K562 (cell line): ENCODE measurements at regions not wholly inside any gene's neighbourhood (a gene's known extent, or its start where the extent isn't known, plus 50 kb on each side); places are given as distances from the start of the nearest gene placed in this dataset.

Experiments
- ATAC-seq: fragments of 200-7000 bp; cut with Tn5 transposase; 3 replicates; pipeline ENCODE4 v1.9.1; 2020; ENCODE audit warnings: moderate library complexity
- BruUV-seq: library from RNA; stranded (reverse); fragments of 400-500 nt; replicated peaks from 2 replicates; lab custom pipeline; 2021; lab: Mats Ljungman, UMichigan
- CTCF ChIA-PET: fragments of 300-600 bp; formaldehyde crosslinking; extraction: SDS; loops from one replicate; lab custom pipeline; 2021; ENCODE audit warnings: low intra/inter-chr PET ratio; lab: Yijun Ruan, JAX
- POLR2A ChIA-PET: fragments of 300-600, 350-650 bp; sonication (Branson Sonifier 250); formaldehyde crosslinking; extraction: SDS; loops from one replicate; lab custom pipeline; 2021; ENCODE audit warnings: antibody characterized with exemption, inconsistent platforms; lab: Yijun Ruan, JAX
- DNase-seq, 4 experiments: peaks; one replicate each; pipeline versions ENCODE4 v3.0.0 to v3.0.0-alpha.2; 2011 to 2018; ENCODE audit warnings: low spot score in 3 of 4, mixed read lengths in 3 of 4; ENCODE audit errors: extremely low read depth in 1 of 4
- FAIRE-seq: peaks from 2 replicates; lab custom pipeline; 2011; peaks lifted over from hg19 to GRCh38; lab: Jason Lieb, UNC
- H2AFZ ChIP-seq: 2 replicates; pipeline ENCODE4 v1.6.0; 2011; ENCODE audit warnings: low read depth, low read length, control low read depth, inconsistent platforms
- H3K27ac ChIP-seq: fragments of 200-600 bp; 3 replicates; pipeline ENCODE4 v1.8.0; 2011; ENCODE audit warnings: low read depth, mild to moderate bottlenecking, control low read depth, inconsistent platforms, low read length, moderate library complexity, mixed read lengths; ENCODE audit errors: extremely low read depth
- H3K27me3 ChIP-seq, 2 experiments: fragments of 300-600 bp in 1 of 2; 2 replicates in 1 of 2; 3 replicates in 1 of 2; pipeline versions ENCODE4 v1.6.0 to v1.8.0; 2011; ENCODE audit warnings: inconsistent platforms in 2 of 2, low read length in 2 of 2, mild to moderate bottlenecking in 1 of 2, mixed read lengths in 1 of 2, moderate library complexity in 1 of 2; ENCODE audit not compliant: control insufficient read depth in 2 of 2, insufficient read depth in 2 of 2
- H3K36me3 ChIP-seq: fragments of 300-600 bp; 3 replicates; pipeline ENCODE4 v1.8.0; 2011; ENCODE audit warnings: mild to moderate bottlenecking, low read length, inconsistent platforms; ENCODE audit not compliant: control insufficient read depth, insufficient read depth
- H3K4me1 ChIP-seq, 2 experiments: fragments of 200-600 bp in 1 of 2; replicated peaks in 1 of 2; 2 replicates in 1 of 2; 3 replicates in 1 of 2; pipeline versions ENCODE4 v1.5.1 to v1.8.0; 2011; ENCODE audit warnings: inconsistent platforms in 2 of 2, low read length in 2 of 2, mild to moderate bottlenecking in 1 of 2, mixed read lengths in 1 of 2, moderate library complexity in 1 of 2; ENCODE audit not compliant: control insufficient read depth in 2 of 2, insufficient read depth in 2 of 2
- H3K4me2 ChIP-seq: 2 replicates; pipeline ENCODE4 v1.6.1; 2011; ENCODE audit warnings: low read length, control low read depth, inconsistent platforms, mixed read lengths; ENCODE audit not compliant: insufficient read depth
- H3K4me3 ChIP-seq: fragments of 200-600 bp; sonication (generic), shearing (Covaris generic); 2 replicates; pipeline ENCODE4 v1.5.1; 2016; ENCODE audit warnings: control low read depth, inconsistent platforms
- H3K79me2 ChIP-seq: fragments of 200-600 bp; 3 replicates; pipeline ENCODE4 v1.8.0; 2011; ENCODE audit warnings: low read length, inconsistent platforms; ENCODE audit not compliant: control insufficient read depth, insufficient read depth
- H3K9ac ChIP-seq, 2 experiments: 2 replicates each; pipeline versions ENCODE4 v1.6.0 to v1.6.1; 2011; ENCODE audit warnings: low read depth in 2 of 2, low read length in 2 of 2, control low read depth in 1 of 2, inconsistent platforms in 1 of 2, mild to moderate bottlenecking in 1 of 2, mixed read lengths in 1 of 2; ENCODE audit not compliant: insufficient read depth in 1 of 2
- H3K9me1 ChIP-seq: one replicate; pipeline ENCODE4 v1.6.0; 2011; ENCODE audit warnings: inconsistent platforms, mild to moderate bottlenecking, low read length, moderate library complexity; ENCODE audit not compliant: control insufficient read depth, insufficient read depth
- H3K9me3 ChIP-seq: replicated peaks from 2 replicates; pipeline ENCODE4 v1.5.1; 2011; ENCODE audit warnings: low read depth, low read length, inconsistent platforms; ENCODE audit not compliant: control insufficient read depth, insufficient read depth
- H4K20me1 ChIP-seq: replicated peaks from 2 replicates; pipeline ENCODE4 v1.6.1; 2011; ENCODE audit warnings: low read length, inconsistent platforms, mixed read lengths; ENCODE audit not compliant: control insufficient read depth, insufficient read depth
- BRCA1 ChIP-seq, 2 experiments: fragments of 450-650 bp in 1 of 2; sonication (generic) in 1 of 2; formaldehyde crosslinking in 1 of 2; IDR thresholded peaks; 2 replicates each; pipeline versions ENCODE4 v1.5.0 to v1.6.1; 2017 to 2020; ENCODE audit warnings: mild to moderate bottlenecking in 1 of 2, missing genetic modification reagents in 1 of 2
- HMGN3 ChIP-seq: IDR thresholded peaks from 2 replicates; pipeline ENCODE4 v1.6.1; 2011; ENCODE audit warnings: borderline replicate concordance, low read depth, mild to moderate bottlenecking, mixed read lengths, low read length; ENCODE audit not compliant: insufficient read length; ENCODE audit errors: extremely low read depth
- MIER1 ChIP-seq: fragments of 450-650 bp; IDR thresholded peaks from 2 replicates; pipeline ENCODE4 v1.6.1; 2016; ENCODE audit warnings: antibody characterized with exemption, mild to moderate bottlenecking, low read depth
- SMAD2 ChIP-seq: fragments of 150-350 bp; IDR thresholded peaks from 2 replicates; pipeline ENCODE4 v1.6.1; 2014; ENCODE audit warnings: low read depth, mild to moderate bottlenecking, low read length
- ZBTB5 ChIP-seq: fragments of 450-650 bp; IDR thresholded peaks from 2 replicates; pipeline ENCODE4 v1.6.1; 2017; ENCODE audit warnings: antibody characterized with exemption
- ZFP1 ChIP-seq: fragments of 450-650 bp; formaldehyde crosslinking; IDR thresholded peaks from 2 replicates; pipeline ENCODE4 v1.4.0; 2020; ENCODE audit warnings: mild to moderate bottlenecking, mixed read lengths
- ZNF408 ChIP-seq: fragments of 250-450 bp; sonication (Bioruptor Pico); IDR thresholded peaks from 2 replicates; pipeline ENCODE4 v1.4.0; 2020; ENCODE audit warnings: low read depth, mild to moderate bottlenecking, moderate library complexity
- ZNF76 ChIP-seq: fragments of 250-450 bp; sonication (Bioruptor Pico); IDR thresholded peaks from 2 replicates; pipeline ENCODE4 v1.4.0; 2020; ENCODE audit warnings: mild to moderate bottlenecking, moderate library complexity, borderline replicate concordance
- WGBS: fragments of 100-300 bp; shearing (Covaris generic); methylation state at CpG from one replicate; pipeline ENCODE4 v1.1.6; 2016; ENCODE audit warnings: low coverage, mixed read lengths; ENCODE audit not compliant: insufficient coverage; ENCODE audit errors: missing lambda C conversion rate; 5-methylcytosine and 5-hydroxymethylcytosine counted together
- in situ Hi-C: fragments of 300-500 bp; cut with MboI; formaldehyde crosslinking; loops from 4 replicates; pipeline ENCODE4 v1.15.0; 2018; ENCODE audit warnings: inconsistent platforms, mixed read lengths
- intact Hi-C: fragments of 100-400 bp; cut with micrococcal nuclease; formaldehyde crosslinking; loops from 2 replicates; pipeline ENCODE4 v1.14.2; 2022

GRCh38 chr12:58405363-58405762 lies 464.0 kb downstream of the ATP23 start:
- in situ Hi-C loops (no loop called here), intact Hi-C loops (no loop called here)
- H3K4me2 ChIP-seq, result no peak overlapping the region
- no peak overlapping the region for H2AFZ ChIP-seq
- no peak overlapping the region for H3K4me3 ChIP-seq
- H3K9ac ChIP-seq, result no peak overlapping the region
- FAIRE-seq (no peak), ATAC-seq (no peak), DNase-seq (no peak)
- TF ChIP-seq BRCA1 (IDR thresholded peaks at IDR 0.05) (no peak), BRCA1 (CRISPR knock-in tag; IDR thresholded peaks at IDR 0.05) (no peak), ZFP1 (CRISPR knock-in tag) (no peak), HMGN3 (no peak), MIER1 (no peak), SMAD2 (no peak), ZNF408 (CRISPR knock-in tag) (no peak), ZNF76 (CRISPR knock-in tag) (no peak), ZBTB5 (no peak)
- no peak overlapping the region for H3K27ac ChIP-seq
- H3K27me3 ChIP-seq, result no peaks in the 10 kb centered on the region
- H3K36me3 ChIP-seq, result no peaks in the 10 kb centered on the region
- no TSS peak for BruUV-seq
- H3K9me1 ChIP-seq, result no peaks in the 10 kb centered on the region
- WGBS, result 2% methylated on average over 4 of the region's 4 CpGs
- H3K9me3 ChIP-seq, result no peaks in the 10 kb centered on the region
- no peaks in the 10 kb centered on the region for H3K79me2 ChIP-seq
- H3K4me1 ChIP-seq, result no peaks in the 10 kb centered on the region
- no peaks in the 10 kb centered on the region for H4K20me1 ChIP-seq
- ChIA-PET CTCF (no interaction called here), POLR2A (no interaction called here)
